Stimulated activated CD8-positive, alpha-beta memory T cell treated with anti-CD3 and anti-CD28 coated beads, Interleukin-12 subunit alpha, Interleukin-12 subunit beta, amount 100 ng/mL, for 24 hours (primary cell): ENCODE measurements at regions not wholly inside any gene's neighbourhood (a gene's known extent, or its start where the extent isn't known, plus 50 kb on each side); places are given as distances from the start of the nearest gene placed in this dataset.

Experiments used
- DNase-seq: peaks from one replicate; pipeline ENCODE4 v3.0.0-alpha.2; 2020; ENCODE audit errors: extremely low read depth

DNA sequence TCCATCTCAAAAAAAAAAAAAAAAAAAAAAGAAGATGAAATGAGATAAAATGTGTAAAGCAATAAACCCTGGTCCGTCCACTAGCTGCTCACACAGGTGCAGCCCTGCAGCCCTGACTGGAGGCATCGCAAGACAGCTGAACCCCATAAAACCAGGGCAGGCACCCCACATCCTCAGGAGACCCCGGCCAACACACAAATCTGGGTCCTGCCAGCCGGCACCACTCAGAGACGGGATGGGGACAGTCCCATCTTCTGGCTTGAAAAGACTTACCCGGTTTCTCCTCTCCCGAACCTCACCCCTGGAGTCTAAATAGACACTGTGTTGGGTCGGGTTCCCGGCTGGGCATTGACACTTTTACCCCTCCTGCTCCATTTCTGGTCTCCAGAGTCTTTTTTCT lies 52.7 kb upstream of the TNRC6C start:
- no peak for DNase-seq

DNA sequence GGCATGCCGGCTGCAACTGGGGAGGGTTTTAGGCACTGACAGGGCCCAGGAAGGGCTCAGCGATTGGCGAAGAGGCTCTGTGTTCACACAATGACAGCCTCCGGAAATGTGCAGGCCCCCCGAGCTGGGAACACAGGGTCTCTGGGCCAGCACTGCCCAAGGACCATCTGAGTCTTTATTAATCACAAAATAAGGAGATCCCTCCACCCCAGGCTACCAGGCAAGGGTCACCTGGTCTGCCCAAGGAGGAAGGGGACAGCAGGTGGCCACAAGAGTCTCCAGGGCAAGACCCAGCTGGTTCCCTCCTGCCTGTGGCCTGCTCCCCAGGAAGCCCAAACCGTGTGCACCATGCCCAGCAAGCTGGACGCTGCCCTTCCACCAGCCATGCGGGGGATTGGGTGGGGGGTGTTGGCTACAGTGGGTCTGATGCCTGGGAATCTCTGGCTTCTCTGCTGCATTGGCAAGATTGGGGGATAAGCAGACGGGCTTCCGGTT lies 52.1 kb upstream of the TNRC6C start:
- DNase-seq, result no peak

DNA sequence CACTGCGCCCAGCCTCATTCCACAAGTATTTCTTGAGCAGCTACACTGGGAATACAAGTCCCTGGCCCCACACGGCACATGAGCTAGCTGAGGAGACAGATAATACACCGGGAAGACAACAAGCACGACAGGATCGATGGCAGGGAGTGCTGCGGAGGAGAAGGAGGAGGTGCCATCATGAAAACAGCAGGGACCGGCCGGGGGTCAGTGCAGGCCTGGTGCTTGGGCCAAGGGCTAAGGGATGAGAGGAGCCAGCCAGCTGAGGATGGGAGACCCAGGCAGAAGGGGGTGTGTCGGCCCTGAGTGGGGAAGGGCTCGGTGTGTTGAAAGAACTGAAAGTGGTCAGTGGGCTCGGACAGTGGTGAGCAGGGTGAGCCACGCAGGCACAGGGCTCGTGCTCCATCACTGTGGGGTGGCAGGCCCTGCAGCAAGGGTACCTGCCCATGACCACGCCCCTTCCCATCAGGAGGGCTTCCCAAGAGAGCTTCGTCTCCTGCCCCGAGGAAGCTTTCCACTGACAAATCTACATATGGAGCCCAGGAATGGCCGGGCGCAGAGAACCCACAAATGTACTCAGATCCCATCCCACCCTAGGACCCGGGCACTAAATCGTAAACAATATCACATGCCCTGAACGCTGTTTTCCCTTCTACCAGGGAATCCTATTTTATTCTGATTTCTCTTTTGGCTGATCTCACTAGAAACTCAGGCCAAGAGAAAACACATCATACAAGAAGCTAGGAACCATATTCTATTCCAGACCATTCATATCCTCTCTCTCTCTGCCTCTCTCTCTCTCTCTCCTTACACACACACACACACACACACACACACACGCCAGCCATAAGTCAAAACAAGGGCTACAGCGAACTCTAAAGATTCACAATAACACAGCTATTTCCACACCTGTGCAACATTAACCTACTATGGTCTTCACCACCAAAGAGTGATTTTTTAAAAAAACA lies 50.7 kb upstream of the TNRC6C start:
- DNase-seq, result no peak

DNA sequence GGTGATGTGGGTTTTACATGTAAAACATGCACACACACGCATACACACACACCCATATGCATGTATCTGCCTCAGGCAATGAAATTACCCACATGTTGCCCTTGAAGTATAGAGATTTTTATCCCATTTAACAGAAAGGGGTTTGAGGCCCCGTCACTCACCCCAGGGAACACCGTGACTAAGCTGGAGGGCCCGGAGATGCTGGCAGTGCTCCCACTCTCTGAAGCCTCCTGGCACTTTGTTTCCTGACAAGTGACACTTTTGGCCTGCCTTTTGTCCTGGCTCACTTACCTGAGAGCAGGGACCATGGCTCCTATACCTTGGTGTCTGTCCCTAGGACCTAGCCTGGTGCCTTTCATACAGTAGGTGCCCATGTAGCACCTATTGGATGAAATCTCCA lies 50.0 kb upstream of the TNRC6C start:
- no peak for DNase-seq
